WTC11 (cell line): ENCODE measurements at regions not wholly inside any gene's neighbourhood (a gene's known extent, or its start where the extent isn't known, plus 50 kb on each side); places are given as distances from the start of the nearest gene placed in this dataset.
"Not testable (repeated sequence)": the region's sequence is repeated elsewhere in the genome, so short reads cannot be mapped to it uniquely, and the experiment has no call there.

Source experiments
- ATAC-seq: fragments of 200-7000 bp; cut with Tn5 transposase; 2 replicates; pipeline ENCODE4 v1.10.0; 2021; ENCODE audit warnings: mild to moderate bottlenecking, moderate library complexity
- CTCF ChIA-PET: fragments of 300-600 bp; sonication (Branson Sonifier 250); formaldehyde crosslinking; loops from one replicate; lab custom pipeline; 2021; ENCODE audit warnings: antibody characterized with exemption; lab: Charles Lee
- POLR2A ChIA-PET: fragments of 350-600 bp; sonication (Branson Sonifier 250); formaldehyde crosslinking; loops from one replicate; lab custom pipeline; 2021; ENCODE audit warnings: antibody characterized with exemption; lab: Charles Lee
- DNase-seq: peaks from one replicate; pipeline ENCODE4 v3.0.0; 2021; ENCODE audit warnings: low spot score
- H3K27ac Mint-ChIP-seq: 2 replicates; pipeline ENCODE4 v1.8.0; 2021; ENCODE audit warnings: mixed read lengths
- H3K27me3 Mint-ChIP-seq: 2 replicates; pipeline ENCODE4 v1.8.0; 2021; ENCODE audit warnings: low read depth, mild to moderate bottlenecking, moderate library complexity, mixed read lengths
- H3K36me3 Mint-ChIP-seq: 2 replicates; pipeline ENCODE4 v1.8.0; 2021; ENCODE audit warnings: mixed read lengths
- H3K4me1 Mint-ChIP-seq: 2 replicates; pipeline ENCODE4 v1.8.0; 2022; ENCODE audit warnings: mixed read lengths
- H3K4me3 Mint-ChIP-seq: 2 replicates; pipeline ENCODE4 v1.8.0; 2021; ENCODE audit warnings: mild to moderate bottlenecking, moderate library complexity, mixed read lengths
- H3K9me3 Mint-ChIP-seq: 2 replicates; pipeline ENCODE4 v1.8.0; 2021; ENCODE audit warnings: mixed read lengths
- ELF4 ChIP-seq: sonication (generic); formaldehyde crosslinking; IDR thresholded peaks from 2 replicates; pipeline ENCODE4 v1.8.1; 2022; ENCODE audit warnings: low read depth, mild to moderate bottlenecking, moderate library complexity, missing genetic modification reagents
- MXD4 ChIP-seq: fragments of 250-450 bp; sonication (Bioruptor Pico); IDR thresholded peaks from 2 replicates; pipeline ENCODE4 v1.8.0; 2021; ENCODE audit warnings: mild to moderate bottlenecking, moderate library complexity, borderline replicate concordance
- NR3C1 ChIP-seq: sonication (generic); formaldehyde crosslinking; conservative IDR thresholded peaks from 2 replicates; pipeline ENCODE4 v1.8.1; 2023; ENCODE audit warnings: low read depth, mild to moderate bottlenecking, missing genetic modification reagents
- OVOL2 ChIP-seq: fragments of 250-450 bp; sonication (Bioruptor Pico); IDR thresholded peaks from 2 replicates; pipeline ENCODE4 v1.9.0; 2021; ENCODE audit warnings: mild to moderate bottlenecking, borderline replicate concordance
- TF ChIP-seq, protein P1 (sequence below): sonication (generic); formaldehyde crosslinking; IDR thresholded peaks from 2 replicates; pipeline ENCODE4 v1.8.0; 2022; ENCODE audit warnings: mild to moderate bottlenecking, missing genetic modification reagents
- TF ChIP-seq, protein P2 (sequence below): sonication (generic); formaldehyde crosslinking; IDR thresholded peaks from 2 replicates; pipeline ENCODE4 v1.8.0; 2022; ENCODE audit warnings: missing genetic modification reagents
- TF ChIP-seq, protein P3 (sequence below): fragments of 250-450 bp; sonication (Bioruptor Pico); IDR thresholded peaks from 2 replicates; pipeline ENCODE4 v1.9.0; 2021; ENCODE audit warnings: mild to moderate bottlenecking, borderline replicate concordance

DNA sequence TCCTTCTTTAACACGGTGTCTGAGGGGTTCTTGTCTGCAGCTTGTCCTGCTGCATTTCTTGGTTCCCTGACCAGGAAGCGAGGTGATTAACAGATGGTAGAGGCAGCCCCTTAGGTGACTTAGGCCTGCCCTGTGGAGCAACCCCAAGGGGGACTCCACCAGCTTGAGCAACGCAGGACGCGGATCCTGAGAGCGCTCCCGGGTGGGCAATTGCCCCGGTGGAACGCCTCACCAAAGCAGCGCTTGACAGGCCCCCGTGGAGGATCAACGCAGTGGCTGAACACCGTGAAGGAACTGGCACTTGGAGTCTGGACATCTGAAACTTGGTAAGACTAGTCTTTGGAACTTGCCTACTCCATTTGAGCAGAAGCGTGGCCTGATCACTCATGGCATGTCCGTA, 272.9 kb upstream of the ATXN7L3B start (continued):
- TF ChIP-seq, protein P1, sequence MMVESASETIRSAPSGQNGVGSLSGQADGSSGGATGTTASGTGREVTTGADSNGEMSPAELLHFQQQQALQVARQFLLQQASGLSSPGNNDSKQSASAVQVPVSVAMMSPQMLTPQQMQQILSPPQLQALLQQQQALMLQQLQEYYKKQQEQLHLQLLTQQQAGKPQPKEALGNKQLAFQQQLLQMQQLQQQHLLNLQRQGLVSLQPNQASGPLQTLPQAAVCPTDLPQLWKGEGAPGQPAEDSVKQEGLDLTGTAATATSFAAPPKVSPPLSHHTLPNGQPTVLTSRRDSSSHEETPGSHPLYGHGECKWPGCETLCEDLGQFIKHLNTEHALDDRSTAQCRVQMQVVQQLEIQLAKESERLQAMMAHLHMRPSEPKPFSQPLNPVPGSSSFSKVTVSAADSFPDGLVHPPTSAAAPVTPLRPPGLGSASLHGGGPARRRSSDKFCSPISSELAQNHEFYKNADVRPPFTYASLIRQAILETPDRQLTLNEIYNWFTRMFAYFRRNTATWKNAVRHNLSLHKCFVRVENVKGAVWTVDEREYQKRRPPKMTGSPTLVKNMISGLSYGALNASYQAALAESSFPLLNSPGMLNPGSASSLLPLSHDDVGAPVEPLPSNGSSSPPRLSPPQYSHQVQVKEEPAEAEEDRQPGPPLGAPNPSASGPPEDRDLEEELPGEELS, result no peak
- TF ChIP-seq, protein P2, sequence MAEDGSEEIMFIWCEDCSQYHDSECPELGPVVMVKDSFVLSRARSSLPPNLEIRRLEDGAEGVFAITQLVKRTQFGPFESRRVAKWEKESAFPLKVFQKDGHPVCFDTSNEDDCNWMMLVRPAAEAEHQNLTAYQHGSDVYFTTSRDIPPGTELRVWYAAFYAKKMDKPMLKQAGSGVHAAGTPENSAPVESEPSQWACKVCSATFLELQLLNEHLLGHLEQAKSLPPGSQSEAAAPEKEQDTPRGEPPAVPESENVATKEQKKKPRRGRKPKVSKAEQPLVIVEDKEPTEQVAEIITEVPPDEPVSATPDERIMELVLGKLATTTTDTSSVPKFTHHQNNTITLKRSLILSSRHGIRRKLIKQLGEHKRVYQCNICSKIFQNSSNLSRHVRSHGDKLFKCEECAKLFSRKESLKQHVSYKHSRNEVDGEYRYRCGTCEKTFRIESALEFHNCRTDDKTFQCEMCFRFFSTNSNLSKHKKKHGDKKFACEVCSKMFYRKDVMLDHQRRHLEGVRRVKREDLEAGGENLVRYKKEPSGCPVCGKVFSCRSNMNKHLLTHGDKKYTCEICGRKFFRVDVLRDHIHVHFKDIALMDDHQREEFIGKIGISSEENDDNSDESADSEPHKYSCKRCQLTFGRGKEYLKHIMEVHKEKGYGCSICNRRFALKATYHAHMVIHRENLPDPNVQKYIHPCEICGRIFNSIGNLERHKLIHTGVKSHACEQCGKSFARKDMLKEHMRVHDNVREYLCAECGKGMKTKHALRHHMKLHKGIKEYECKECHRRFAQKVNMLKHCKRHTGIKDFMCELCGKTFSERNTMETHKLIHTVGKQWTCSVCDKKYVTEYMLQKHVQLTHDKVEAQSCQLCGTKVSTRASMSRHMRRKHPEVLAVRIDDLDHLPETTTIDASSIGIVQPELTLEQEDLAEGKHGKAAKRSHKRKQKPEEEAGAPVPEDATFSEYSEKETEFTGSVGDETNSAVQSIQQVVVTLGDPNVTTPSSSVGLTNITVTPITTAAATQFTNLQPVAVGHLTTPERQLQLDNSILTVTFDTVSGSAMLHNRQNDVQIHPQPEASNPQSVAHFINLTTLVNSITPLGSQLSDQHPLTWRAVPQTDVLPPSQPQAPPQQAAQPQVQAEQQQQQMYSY, result no peak
- no peak for TF ChIP-seq OVOL2 (CRISPR knock-in tag)
- TF ChIP-seq NR3C1 (CRISPR knock-in tag), result no peak

DNA sequence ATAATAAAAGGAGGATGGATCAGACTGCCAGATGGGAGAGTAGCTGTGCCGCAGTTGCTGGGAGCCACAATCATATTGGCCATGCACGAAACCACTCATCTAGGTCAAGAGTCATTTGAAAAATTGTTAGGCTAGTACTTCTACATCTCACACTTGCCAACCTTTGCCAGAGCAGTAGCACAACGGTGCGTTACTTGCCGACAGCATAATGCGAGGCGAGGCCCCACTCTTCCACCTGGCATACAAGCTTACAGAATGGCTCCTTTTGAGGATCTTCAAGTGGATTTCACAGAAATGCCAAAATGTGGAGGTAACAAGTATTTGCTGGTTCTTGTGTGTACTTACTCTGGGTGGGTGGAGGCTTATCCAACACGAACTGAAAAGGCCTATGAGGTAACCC, 268.3 kb upstream of the ATXN7L3B start:
- H3K27me3 Mint-ChIP-seq, DNase-seq, H3K27ac Mint-ChIP-seq, CTCF ChIA-PET, ATAC-seq, H3K4me3 Mint-ChIP-seq, POLR2A ChIA-PET: not testable (repeated sequence)
- peaks cover 21% of the 10 kb centered on the region for H3K36me3 Mint-ChIP-seq
- H3K9me3 Mint-ChIP-seq, result peaks cover 20% of the 10 kb centered on the region
- peaks cover 20% of the 10 kb centered on the region for H3K4me1 Mint-ChIP-seq

DNA sequence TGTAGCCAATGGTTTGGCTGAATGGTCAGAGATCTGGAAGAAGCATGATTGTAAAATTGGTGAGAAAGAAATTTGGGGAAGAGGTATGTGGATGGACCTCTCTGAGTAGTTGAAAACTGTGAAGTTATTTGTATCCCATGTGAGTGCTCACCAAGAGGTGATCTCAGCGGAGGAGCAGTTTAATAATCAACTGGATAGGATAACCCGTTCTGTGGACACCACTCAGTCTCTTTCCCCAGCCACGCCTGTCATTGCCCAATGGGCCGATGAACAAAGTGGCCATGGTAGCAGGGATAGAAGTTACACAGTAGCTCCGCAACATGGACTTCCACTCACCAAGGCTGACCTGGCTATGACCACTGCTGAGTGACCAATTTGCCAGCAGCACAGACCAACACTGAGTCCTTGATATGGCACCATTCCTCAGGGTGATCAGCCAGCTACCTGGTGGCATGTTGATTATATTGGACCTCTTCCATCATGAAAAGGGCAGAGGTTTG, 257.4 kb upstream of the ATXN7L3B start:
- ChIA-PET POLR2A (no interaction called here), CTCF (no interaction called here)
- Mint-ChIP-seq H3K4me3 (no peak overlapping the region), H3K27ac (no peak overlapping the region; the same call in 1 of the 2 replicates), H3K9me3 (peaks cover 29% of the 10 kb centered on the region), H3K4me1 (peaks cover 4% of the 10 kb centered on the region), H3K36me3 (peaks cover 23% of the 10 kb centered on the region), H3K27me3 (no peaks in the 10 kb centered on the region)
- no peak for DNase-seq
- TF ChIP-seq MXD4 (CRISPR knock-in tag) (no peak), ELF4 (CRISPR knock-in tag) (no peak)
- TF ChIP-seq, protein P3, sequence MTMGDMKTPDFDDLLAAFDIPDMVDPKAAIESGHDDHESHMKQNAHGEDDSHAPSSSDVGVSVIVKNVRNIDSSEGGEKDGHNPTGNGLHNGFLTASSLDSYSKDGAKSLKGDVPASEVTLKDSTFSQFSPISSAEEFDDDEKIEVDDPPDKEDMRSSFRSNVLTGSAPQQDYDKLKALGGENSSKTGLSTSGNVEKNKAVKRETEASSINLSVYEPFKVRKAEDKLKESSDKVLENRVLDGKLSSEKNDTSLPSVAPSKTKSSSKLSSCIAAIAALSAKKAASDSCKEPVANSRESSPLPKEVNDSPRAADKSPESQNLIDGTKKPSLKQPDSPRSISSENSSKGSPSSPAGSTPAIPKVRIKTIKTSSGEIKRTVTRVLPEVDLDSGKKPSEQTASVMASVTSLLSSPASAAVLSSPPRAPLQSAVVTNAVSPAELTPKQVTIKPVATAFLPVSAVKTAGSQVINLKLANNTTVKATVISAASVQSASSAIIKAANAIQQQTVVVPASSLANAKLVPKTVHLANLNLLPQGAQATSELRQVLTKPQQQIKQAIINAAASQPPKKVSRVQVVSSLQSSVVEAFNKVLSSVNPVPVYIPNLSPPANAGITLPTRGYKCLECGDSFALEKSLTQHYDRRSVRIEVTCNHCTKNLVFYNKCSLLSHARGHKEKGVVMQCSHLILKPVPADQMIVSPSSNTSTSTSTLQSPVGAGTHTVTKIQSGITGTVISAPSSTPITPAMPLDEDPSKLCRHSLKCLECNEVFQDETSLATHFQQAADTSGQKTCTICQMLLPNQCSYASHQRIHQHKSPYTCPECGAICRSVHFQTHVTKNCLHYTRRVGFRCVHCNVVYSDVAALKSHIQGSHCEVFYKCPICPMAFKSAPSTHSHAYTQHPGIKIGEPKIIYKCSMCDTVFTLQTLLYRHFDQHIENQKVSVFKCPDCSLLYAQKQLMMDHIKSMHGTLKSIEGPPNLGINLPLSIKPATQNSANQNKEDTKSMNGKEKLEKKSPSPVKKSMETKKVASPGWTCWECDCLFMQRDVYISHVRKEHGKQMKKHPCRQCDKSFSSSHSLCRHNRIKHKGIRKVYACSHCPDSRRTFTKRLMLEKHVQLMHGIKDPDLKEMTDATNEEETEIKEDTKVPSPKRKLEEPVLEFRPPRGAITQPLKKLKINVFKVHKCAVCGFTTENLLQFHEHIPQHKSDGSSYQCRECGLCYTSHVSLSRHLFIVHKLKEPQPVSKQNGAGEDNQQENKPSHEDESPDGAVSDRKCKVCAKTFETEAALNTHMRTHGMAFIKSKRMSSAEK (CRISPR knock-in tag), result no peak
- no peak for ATAC-seq

DNA sequence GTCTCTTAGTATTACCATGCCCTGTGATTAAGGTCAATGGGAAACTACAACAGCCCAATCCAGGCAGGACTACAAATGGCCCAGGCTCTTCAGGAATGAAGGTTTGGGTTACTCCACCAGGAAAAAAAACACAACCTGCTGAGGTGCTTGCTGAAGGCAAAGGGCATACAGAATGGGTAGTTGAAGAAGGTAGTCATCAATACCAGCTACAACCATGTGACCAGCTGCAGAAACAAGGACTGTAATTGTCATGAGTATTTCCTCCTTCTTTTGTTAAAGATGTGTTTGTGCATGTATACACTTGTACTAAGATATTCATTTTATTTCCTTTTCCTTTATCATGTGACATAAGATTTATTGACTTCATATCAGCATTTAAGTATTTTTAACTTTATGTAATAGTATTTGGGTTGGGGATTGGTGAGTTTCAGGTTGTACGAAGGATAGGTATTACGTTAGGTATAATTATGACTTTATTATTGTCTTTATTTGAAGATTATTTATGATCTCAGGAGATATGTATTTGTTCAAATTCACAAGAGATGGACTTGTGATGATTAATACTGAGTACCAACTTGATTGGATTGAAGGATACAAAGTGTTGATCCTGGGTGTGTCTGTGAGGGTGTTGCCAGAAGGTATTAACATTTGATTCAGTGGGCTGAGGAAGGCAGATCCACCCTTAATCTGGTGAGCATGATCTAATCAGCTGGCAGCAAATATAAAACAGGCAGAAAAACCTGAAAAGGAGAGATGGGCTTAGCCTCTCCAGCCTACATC, 256.0 kb upstream of the ATXN7L3B start:
- DNase-seq, ATAC-seq, H3K27ac Mint-ChIP-seq, H3K27me3 Mint-ChIP-seq, POLR2A ChIA-PET, H3K4me1 Mint-ChIP-seq, H3K4me3 Mint-ChIP-seq, CTCF ChIA-PET: not testable (repeated sequence)
- H3K36me3 Mint-ChIP-seq, result peaks cover 17% of the 10 kb centered on the region
- peaks cover 23% of the 10 kb centered on the region for H3K9me3 Mint-ChIP-seq
